ENCODE measurements at regions not wholly inside any gene's neighbourhood (a gene's known extent, or its start where the extent isn't known, plus 50 kb on each side); places are given as distances from the start of the nearest gene placed in this dataset.

DNA sequence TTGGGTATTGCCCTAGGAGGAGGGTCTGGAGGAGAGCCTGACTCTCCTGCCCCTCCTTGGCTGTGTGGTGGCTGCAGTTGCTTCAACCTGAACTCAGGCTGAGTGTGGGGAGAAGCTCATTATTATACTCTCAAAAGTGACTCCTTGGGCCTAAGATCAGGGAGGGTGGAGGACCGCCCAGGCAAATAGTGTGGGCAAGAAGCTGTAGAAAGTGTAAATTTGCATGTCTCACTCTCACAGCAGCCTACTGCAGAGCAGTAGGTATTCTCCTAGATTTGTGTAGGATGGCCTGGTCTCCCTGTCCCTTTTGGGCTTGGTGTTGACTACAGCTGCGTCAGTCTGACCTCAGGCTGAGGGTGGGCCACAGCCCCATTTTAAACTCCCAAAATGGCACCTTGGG lies 156.1 kb downstream of the ZNF330 start:
- TF ChIP-seq, protein P1, sequence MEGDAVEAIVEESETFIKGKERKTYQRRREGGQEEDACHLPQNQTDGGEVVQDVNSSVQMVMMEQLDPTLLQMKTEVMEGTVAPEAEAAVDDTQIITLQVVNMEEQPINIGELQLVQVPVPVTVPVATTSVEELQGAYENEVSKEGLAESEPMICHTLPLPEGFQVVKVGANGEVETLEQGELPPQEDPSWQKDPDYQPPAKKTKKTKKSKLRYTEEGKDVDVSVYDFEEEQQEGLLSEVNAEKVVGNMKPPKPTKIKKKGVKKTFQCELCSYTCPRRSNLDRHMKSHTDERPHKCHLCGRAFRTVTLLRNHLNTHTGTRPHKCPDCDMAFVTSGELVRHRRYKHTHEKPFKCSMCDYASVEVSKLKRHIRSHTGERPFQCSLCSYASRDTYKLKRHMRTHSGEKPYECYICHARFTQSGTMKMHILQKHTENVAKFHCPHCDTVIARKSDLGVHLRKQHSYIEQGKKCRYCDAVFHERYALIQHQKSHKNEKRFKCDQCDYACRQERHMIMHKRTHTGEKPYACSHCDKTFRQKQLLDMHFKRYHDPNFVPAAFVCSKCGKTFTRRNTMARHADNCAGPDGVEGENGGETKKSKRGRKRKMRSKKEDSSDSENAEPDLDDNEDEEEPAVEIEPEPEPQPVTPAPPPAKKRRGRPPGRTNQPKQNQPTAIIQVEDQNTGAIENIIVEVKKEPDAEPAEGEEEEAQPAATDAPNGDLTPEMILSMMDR (IDR thresholded peaks at IDR 0.05), result no peak
- no peaks in the 10 kb centered on the region for H3K27me3 ChIP-seq
- H3K36me3 ChIP-seq, result no peaks in the 10 kb centered on the region
- DNase-seq (ENCODE audit: low spot score in 2 of 2), result no peak
- peaks cover 0 to 5% of the 10 kb centered on the region in 2 donors for H3K9me3 ChIP-seq
- H3K27ac ChIP-seq, result no peak overlapping the region
- no peak overlapping the region for H3K4me3 ChIP-seq
- H3K4me1 ChIP-seq, result no peaks in the 10 kb centered on the region
- intact Hi-C loops (cut with DNase I), result no loop called here

DNA sequence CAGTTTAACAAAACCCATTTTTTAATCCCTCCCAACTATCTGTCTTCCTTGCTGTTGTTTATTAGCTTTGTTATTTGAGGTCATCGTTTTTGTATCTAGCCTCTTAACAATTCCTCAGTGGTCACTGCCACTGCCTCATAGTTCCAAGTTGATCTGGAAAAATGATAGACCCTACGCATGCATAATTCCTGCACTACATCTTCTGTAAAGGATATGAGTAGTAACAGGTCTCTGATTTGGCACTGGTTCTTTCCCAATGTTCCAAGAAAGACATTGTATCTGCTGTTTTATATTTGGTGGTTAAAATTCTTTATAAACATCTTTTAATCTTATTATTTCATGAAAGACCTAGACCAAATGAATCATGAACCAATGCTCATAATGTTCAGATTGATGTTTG lies 166.6 kb downstream of the ZNF330 start:
- Histone ChIP-seq H3K27me3 (no peaks in the 10 kb centered on the region), H3K36me3 (no peaks in the 10 kb centered on the region), H3K4me3 (no peak overlapping the region), H3K27ac (no peak overlapping the region), H3K9me3 (no peaks in the 10 kb centered on the region), H3K4me1 (no peaks in the 10 kb centered on the region)
- no peak for DNase-seq (ENCODE audit: low spot score in 2 of 2)
- TF ChIP-seq, protein P1 (IDR thresholded peaks at IDR 0.05), result no peak
- intact Hi-C loops (cut with DNase I), result no loop called here

DNA sequence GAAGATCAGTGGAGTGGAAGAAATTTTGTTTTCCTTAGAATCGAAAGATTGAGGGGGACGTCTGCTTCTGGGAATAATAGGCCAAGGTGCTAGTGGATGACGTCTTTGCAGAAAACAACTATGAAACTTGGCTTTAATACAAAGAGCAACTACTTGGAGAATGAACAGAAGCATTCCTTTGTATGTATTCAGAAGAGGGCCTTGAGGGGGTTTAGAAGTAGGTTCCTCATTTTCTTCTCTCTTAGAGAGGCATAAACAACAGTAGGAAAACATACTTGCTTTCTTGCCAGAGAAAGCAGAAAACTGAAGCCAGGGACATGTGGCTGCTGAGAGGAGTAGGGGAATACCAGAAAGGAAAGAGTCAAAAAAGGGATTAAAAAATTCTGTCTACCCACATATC lies 167.8 kb downstream of the ZNF330 start:
- intact Hi-C loops (cut with DNase I), result no loop called here
- no peak overlapping the region for H3K4me3 ChIP-seq
- H3K27ac ChIP-seq, result no peak overlapping the region
- no peak for DNase-seq (ENCODE audit: low spot score in 2 of 2)
- no peaks in the 10 kb centered on the region for H3K9me3 ChIP-seq
- H3K36me3 ChIP-seq, result no peaks in the 10 kb centered on the region
- TF ChIP-seq, protein P1 (IDR thresholded peaks at IDR 0.05), result no peak
- H3K4me1 ChIP-seq, result no peaks in the 10 kb centered on the region
- no peaks in the 10 kb centered on the region for H3K27me3 ChIP-seq

DNA sequence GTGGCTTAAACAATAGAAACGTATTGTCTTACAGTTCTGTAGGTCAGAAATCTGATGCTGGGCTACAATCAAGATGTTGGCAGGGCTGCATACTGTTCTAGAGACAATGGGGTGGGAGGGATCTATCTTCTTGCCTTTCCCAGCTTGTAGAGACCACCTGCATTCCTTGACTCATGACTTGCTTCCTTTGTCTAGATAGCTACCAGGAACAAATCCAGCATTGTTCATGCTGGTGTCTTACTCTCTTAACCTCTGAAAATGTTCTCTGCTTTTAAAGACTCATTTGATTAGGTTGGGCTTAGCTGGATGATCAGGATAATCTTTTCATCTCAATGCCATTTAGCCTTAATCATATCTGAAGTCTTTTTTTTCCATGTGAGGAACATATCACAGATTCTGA lies 169.0 kb downstream of the ZNF330 start:
- Histone ChIP-seq H3K4me1 (no peaks in the 10 kb centered on the region), H3K9me3 (no peaks in the 10 kb centered on the region), H3K27ac (no peak overlapping the region), H3K27me3 (no peaks in the 10 kb centered on the region), H3K4me3 (no peak overlapping the region), H3K36me3 (no peaks in the 10 kb centered on the region)
- DNase-seq (ENCODE audit: low spot score in 2 of 2), result no peak
- intact Hi-C loops (cut with DNase I), result no loop called here
- TF ChIP-seq, protein P1 (IDR thresholded peaks at IDR 0.05), result no peak

DNA sequence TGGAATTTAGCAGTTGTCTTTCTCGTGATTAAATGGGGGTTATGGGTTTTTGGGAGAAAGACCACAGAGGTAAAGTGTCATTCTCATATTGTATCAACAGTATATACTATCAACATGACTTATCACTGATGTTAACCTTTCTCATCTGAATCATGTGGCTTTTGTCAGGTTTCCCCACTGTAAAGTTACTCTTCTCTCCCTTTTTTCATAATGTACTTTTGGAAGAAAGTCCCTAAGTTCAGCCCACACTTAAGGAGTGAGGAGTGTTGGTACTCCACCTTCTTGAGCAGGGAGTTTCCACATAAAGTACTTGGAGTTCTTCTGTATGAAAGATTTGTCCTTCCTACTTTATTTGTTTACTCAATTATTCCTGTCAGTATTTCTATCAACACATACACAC lies 169.9 kb downstream of the ZNF330 start:
- TF ChIP-seq, protein P1 (IDR thresholded peaks at IDR 0.05), result no peak
- intact Hi-C loops (cut with DNase I), result no loop called here
- DNase-seq (ENCODE audit: low spot score in 2 of 2), result no peak
- Histone ChIP-seq H3K9me3 (no peaks in the 10 kb centered on the region), H3K27ac (no peak overlapping the region), H3K27me3 (no peaks in the 10 kb centered on the region), H3K4me3 (no peak overlapping the region), H3K4me1 (no peaks in the 10 kb centered on the region), H3K36me3 (no peaks in the 10 kb centered on the region)

DNA sequence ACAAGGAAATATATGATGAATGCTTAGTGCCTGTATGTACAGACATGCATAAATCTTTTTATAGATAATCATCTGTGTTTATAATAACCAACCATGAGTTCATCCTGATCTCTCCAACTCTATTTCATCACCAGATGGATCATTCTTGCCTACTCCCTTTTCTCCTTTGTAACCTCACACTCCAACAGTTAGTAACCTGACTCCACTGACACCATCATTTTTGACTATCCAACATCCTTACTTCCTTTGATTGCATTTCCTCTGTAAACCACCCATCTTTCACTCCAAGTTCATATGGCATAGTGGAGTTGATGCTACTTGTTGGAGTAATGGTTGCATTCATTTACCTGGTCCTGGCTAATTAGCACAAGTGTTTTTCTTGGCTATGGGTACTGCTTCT lies 170.6 kb downstream of the ZNF330 start:
- intact Hi-C loops (cut with DNase I), result no loop called here
- no peaks in the 10 kb centered on the region for H3K9me3 ChIP-seq
- no peaks in the 10 kb centered on the region for H3K27me3 ChIP-seq

More for the DNA sequence above, 170.6 kb downstream of the ZNF330 start:
- TF ChIP-seq, protein P1 (IDR thresholded peaks at IDR 0.05), result no peak
- H3K4me1 ChIP-seq, result peaks cover 0 to 1% of the 10 kb centered on the region in 2 donors
- H3K27ac ChIP-seq, result no peak overlapping the region
- H3K36me3 ChIP-seq, result no peaks in the 10 kb centered on the region
- DNase-seq (ENCODE audit: low spot score in 2 of 2), result no peak
- H3K4me3 ChIP-seq, result no peak overlapping the region

Data from ascending aorta (tissue), 2 donors.